GM21515 (cell line): ENCODE measurements at regions not wholly inside any gene's neighbourhood (a gene's known extent, or its start where the extent isn't known, plus 50 kb on each side); places are given as distances from the start of the nearest gene placed in this dataset.

Experiments
- ATAC-seq: cut with Tn5 transposase; IDR thresholded peaks from one replicate; pipeline ENCODE4 v1.9.1; 2021; ENCODE audit not compliant: unreplicated experiment

DNA sequence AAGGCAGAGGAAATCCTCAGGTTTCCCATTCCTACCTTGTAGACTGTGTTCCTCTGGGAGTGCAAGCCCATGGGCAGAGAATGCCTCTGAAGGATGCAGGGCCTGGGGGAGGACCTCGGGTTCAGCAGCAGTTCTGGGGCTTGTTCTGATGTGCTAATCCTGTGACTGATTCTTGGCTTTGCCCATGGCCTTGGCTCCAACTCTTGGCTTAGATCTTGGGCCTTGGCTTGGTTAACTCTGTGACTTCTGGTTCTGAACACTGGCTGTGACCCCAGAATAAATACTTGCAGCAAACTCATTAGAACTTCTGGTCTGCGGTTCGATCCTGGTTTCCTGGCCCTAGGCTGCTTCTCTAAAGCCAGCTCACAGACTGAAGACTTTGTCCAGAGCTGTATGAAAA is 366.9 kb upstream of the ZEB2 start:
- no peak for ATAC-seq

DNA sequence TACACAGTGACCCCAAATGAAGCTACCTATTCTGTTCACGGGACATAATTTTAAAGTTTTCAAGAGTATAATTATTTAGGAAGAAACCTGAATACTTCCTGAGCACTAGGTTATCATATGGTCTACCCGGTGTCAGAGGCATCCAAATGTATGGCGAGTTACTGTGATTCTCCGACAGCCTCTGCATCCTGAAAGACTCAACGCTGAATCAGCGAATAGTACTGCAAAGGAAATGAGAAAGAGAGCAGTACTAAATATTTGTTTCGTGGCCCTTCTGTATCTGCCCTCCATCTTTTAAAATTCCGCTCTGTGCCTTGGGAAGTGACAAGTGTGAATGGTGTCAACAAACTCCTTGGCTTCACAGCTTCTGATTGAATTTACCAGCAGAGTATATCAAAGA is 358.0 kb upstream of the ZEB2 start:
- ATAC-seq, result no peak

DNA sequence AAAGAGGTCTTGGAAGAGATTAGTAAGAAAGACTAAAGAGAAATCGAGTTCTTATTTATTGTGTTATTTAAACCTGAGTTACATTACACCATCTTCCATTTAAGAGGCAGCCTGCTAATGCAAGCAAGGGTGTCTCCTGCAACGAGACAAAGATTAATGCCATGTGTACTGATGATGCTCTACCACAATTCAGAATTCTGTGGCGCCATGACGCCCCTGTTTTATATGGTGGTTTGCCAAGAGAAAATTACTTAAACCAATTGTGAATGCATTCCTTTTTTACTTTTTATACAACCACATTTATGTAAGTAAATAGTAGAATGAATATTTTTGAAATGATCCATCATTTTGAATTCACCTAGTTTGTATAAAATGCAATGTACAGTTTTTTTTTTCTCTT is 356.1 kb upstream of the ZEB2 start:
- no peak for ATAC-seq

DNA sequence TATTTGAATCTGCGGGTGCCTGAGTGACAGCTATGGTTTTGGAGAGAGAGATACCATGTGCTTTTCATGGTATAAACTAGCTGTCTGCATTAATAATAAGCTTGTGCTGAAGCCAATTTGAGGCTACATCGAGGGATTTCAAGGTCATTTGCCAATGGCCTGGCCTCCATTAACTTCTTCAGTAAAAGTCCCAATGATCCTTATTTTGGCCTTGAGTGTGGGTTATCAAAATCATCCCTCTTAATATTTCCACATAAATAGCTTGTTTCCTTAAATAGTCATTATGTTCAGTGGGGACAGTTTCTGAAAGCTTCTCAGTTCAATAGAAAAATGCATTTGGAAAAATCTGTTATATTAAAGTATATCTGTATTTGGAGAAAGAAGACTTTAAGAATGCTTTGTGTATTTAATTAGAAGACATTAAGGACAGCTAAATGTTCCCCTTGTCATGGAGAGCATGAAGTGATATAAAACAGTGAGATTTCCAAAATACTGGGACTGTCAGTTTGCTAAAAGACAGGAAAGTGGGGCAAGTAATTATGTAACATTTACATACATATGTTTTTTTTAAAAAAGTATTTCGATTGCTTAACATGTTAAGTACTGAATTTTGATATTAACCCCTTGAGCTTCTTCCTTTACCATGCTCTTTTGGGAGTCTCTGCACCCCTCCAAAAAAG is 355.5 kb upstream of the ZEB2 start:
- no peak for ATAC-seq

DNA sequence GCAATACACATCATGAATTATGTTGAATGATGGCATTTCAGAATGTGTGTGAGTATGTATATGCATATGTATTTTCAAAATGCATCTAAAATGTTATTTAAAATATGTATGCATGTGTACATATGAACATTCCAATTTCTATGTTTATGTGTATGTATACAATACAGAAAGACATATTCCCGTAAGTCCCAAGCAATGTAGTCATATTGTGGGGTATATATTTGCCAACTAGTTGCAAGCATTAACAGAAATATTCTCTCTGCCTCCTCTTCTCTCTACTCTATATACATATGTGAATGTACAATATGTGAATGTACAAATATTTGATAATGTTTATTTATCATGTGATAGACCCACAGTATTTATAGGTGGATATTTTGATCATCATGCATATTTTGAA is 345.8 kb upstream of the ZEB2 start:
- no peak for ATAC-seq

DNA sequence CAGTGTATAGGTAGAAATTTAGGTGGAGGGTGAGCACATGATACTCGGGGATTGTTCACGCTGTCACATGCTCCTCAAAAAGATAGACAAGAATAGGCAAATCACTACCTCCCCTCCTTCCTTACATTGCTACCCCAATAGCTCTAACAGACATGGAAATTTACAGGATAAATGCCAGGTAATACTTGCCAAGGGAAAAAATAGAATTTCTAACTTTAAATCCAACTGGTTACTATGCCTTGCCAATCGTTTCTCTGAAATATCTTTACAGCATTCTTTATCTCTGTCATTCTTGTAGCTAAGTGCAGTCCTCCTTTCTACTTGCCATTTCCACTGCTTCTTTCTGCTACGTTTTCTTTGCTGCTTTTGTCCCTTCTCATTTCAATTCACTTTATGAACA is 339.8 kb upstream of the ZEB2 start:
- no peak for ATAC-seq

DNA sequence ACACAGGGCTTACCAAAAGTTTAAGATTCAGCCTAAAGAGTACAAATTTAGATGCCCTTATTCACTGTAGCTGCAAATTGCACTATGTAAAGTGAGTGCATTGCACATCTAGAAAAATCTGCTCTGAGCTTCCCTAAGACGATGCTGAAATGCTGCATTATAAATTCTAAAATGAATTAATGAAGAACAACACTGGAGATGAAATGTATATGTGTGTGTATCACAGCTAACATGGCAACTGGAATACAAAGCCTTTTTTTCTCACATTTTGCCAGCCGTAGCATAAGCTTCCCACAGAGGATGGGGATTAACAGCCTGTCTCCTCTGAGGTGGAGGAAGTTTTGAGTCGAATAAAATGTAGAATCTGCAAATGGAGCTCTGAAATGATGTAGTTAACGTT is 338.3 kb upstream of the ZEB2 start:
- no peak for ATAC-seq

DNA sequence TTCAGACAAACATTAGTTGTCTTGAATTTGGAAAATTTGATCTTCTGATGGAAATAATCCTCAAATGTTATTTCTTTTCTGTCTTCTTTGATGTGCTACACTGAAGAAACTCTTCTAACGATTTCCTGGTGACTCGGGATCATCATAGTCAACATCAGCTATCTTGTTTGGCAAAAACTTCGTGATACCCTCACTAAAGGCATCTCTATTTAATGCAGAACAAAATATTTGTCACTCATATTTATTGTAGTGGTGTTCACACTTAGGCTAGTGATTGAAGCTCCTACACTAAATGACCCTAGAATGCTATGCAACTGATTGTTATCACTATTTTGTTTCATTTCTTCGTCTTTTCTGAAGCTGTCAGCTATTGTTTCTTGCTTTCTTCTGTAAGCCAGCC is 334.7 kb upstream of the ZEB2 start:
- no peak for ATAC-seq

DNA sequence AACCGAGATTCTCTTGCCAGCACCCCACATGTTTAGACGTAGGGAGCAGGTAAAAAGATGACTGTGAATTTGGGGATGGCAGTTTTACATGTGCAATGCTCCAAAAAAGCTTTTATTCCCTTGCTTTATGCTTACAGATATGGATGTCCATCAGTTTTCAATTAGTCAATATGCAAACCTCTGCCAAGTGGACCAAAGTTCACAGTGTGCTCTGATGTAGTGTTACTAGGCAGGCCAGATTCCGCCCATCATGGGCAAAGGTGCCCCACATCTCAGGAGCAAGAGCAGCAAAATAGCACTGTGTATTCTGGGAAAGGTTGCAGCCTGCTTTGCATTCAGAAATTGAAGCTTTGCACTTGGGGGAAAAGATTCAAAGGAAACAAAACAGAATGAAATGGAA is 329.7 kb upstream of the ZEB2 start:
- ATAC-seq, result no peak

DNA sequence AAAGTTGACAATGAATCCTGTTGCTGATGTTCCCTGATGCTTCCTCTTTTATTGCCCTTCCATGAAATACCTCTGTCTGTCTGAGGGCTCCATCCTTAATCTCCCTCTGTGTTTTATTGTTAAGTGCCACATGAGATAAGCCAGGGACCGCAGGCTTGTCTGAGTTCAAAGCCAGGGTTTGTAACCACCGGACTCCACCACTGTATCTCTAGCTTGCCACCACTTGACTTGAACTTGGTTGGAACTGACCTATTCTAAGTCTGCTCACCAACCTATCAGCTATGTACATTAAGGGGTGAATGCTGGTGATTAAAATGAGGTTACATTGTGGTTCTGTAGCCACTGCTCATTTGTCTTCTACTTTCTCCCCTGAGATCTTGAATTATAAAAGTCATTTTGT is 328.5 kb upstream of the ZEB2 start:
- no peak for ATAC-seq

DNA sequence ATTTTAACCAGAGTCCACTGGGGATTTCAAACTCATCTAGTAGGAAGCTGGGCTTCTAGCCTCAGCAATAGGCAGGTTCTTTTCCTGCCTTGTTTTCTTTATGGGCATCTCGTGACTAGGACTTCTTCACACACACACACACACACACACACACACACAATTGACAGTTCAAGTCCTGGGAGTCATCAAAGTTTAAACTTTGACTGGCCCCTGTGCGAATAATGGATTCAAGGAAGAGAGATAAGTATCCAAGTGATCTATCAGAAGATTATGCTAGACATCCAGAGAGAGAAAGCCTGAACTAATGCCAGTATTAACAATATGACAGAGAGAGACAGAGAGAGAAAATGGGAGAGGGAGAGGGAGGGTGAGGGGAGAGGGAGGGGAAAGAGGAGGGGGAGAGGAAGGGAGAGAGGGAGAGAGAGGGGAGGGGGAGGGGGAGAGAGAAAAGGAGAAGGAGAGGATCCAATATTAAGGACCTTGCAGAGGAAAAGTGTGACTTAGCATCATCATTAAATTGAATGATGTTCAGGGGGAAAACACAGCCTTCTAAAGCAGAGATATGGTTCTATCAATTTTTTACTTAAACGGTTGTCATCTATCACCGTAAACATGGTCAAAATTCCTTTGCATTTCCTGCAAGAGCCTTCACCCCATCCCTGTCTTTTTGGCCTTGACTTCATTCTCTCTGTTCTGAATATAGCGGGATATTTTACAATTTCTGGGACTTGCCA is 327.6 kb upstream of the ZEB2 start:
- no peak for ATAC-seq

DNA sequence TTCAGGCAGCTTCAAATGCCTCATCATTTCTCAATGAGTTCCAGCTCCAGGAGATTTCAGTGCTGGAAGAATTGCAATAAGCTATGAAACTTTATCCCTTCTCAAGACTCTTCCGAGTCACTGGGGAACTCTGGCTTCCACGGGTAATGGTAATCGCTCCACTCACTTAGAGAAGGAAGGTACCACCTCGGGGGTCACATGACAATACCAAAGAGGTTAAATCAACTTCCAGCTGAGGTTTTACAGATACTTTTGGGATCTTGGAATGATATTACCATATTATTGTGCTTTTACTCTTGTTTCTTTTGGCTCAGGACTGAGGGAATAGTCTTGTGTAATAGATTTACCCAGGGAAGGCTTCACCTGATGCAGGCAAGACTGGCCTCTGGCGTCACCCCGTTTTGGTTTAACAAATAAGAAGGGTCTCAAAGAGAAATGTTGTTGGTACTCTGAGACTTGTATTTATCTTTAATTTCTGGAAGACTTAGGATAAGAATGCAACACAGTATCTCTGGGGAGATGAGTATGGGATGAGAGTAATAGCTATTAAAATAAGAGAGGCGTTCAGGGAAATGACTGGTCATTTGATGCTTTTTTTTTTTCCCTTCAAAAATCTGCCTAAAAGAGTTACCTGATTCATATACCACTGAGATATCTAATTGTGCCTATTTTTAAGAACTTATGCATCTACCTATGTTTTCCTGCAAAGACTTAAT is 316.9 kb upstream of the ZEB2 start:
- no peak for ATAC-seq

DNA sequence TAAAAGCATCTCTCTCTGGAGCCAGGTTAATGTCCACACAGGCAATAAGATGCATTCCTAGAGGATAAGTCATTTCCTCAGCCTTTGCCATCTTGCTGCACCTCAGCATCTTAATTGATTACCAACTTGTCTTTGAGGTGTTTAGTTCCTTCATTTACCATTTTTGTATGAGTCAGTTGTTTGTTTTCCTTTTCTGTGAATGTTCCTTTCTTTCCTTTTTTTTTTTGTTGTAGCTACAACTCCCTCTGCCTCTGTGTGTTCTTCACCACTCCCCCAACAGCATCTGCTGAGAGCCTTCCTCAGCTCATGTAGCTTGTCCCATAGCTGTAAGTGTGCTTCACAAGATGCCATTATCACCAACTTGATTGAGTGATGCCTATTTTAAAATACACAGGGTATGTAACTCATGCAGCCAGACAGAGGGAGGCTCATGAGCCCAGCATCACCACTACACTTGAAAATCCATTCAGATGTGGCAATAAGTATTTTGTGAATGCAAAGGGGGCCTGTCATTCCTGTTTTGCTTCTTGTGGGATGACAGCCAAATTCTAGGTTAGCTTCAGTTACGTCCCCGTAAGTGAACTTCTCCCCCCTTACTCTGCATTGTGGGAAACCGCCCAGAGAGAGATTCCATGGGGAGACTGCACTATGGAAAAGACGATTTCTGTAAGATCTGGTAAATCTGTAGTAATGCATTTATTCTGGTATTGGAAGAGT is 315.9 kb upstream of the ZEB2 start:
- no peak for ATAC-seq

DNA sequence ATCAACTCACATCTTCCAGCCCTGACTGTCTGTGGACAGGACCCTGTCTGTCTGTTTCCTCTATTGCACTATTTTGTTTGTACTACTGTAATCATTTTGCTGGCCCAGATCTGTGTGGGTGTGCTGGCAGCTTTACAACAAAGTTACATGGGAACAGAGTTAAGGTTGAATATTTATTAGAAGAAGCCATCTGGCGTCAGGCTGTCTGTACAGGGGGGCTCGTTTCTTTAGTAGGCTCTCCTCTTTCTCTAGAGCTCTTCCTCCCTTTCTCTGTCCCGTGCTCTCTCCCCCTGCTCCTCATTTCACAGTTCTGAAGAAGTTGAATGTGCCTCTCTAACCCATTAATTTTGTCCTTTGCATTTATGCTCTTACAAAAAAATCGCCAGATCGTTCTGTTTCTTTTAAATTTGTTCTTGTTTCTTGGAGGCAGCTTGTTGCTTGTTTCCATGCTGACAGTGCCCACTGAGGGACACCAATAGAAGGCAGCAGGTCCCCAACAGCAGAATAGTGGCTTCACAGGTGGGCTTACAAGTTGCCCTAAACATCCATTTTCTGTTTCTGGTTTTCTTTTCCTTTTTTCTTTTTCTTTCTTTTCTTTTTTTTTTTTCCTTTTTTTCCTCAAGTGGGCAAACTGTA is 315.2 kb upstream of the ZEB2 start:
- ATAC-seq, result no peak

DNA sequence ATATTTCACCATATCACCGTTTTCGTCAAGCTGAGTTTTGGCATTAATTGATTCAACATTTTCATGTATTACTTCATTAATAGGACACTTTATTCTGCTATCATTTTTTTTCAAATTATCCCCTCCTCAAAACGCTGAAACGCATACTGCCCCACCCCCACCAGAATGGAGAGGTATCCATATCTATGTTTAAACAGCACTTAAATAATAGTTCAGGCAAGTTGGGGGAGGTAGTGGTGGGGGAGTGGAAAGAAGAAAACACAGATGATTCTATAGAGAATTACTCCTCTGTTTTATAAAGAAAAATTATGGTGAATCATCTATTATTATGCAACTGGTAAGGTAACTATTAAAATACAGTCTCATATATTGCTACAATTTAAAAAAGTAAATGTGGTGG is 314.4 kb upstream of the ZEB2 start:
- ATAC-seq, result no peak

DNA sequence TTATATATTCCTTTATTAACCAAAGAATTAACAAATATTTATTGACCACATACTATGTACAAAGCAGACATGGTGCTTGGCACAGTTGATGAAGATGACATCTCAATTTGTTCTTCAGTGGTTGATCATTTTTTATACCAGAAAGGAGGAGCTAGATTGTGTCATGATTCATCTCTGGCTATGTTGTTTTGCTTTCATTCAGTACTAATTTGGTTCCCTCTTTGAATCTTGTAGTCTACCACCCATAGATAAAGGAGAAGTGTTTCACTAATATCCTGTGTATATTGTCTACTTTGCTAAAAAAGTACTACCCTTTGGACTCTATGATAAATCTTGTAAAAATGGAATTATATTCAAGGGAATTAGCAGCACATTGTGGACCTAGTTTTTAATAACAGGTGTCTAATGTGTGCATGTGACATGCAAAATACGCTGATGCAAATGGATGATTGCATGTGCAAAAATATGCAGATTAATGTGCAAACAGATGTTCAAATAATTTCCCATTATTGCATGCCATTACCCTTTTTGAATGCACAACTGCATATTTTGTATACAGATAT is 313.2 kb upstream of the ZEB2 start:
- no peak for ATAC-seq

DNA sequence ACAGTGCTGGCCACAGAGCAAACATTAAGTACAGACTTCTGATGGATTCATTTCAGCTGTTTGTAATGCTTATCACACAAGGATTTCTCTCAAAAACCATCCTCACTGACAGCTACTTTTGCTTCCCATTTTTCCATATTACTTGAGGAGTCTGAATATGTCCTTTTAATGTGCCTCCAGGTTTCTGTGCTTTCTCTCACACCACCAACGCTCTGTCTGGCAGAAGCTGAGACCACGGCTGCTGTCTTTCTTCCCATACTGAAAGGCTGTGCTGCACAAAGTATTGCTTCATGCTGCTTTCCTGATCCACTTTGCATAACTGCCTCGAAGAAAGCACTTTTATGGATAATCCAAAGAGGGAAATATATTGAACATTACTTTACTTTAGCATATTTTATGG is 312.1 kb upstream of the ZEB2 start:
- no peak for ATAC-seq

DNA sequence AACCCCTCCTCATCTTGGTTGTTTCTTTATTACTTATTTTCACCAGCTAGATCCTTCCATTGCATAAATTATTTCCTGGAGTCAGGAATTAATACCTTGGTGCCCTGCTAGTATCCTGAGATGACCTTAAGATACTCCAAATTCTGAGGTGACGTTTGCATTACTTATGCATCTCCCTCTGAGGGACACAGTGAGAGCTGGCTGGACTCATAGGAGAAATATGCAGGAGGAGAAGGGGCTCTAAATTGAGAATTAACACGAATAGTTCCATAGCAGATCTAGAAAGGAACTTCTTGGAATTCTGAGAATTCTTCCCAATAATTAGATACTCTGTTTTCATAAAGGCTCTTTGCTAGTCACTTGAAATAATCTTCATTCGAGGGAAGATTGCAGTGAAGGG is 310.6 kb upstream of the ZEB2 start:
- ATAC-seq, result no peak

DNA sequence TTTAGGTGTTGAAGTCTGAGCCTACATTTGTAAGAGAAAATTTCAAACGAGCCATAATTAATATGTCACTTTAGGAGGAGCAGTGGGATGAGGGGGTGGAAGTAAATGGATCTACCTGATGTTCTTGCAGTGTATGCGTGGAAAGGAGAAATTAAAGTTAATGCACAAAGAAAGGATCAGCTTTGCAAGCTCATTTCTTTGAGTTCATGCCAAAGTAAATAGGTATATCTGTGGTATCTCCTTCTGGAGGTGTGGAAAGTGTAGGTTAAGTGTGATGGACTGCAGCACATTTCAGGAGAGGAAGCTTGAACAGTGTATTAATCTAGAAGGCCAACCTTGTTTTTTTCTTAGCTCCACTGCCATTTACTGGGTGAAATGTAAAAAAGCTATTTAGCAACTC is 307.5 kb upstream of the ZEB2 start:
- no peak for ATAC-seq

DNA sequence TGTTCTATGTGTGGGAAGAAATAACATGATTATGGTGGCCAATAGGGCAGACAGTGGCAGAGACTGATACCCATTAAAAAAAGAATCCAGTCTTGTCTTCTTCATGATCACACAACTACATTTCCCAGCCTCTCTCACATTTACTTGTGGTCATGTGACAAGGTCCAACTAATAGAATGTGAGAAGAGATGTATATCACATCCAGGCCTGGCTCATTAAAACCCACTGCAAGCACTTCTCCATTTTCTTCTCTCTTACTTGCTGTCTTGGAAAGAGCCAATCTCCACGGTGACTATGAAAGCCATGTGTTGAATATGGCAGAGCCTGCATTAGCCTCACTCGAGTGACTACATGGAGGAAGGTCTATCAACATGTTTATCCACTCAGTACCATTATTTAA is 306.2 kb upstream of the ZEB2 start:
- ATAC-seq, result no peak
